Lower leg skin (tissue), 4 donors: ENCODE measurements at regions not wholly inside any gene's neighbourhood (a gene's known extent, or its start where the extent isn't known, plus 50 kb on each side); places are given as distances from the start of the nearest gene placed in this dataset.

Experiments
- DNase-seq, 2 donors: peaks; one replicate each; pipeline ENCODE4 v3.0.0-alpha.2; 2019; ENCODE audit warnings: low spot score in 2 of 2
- H3K4me3 ChIP-seq: fragments of 200-600 bp; sonication (generic); 2 replicates; pipeline ENCODE4 v1.5.1; 2017; ENCODE audit warnings: mild to moderate bottlenecking, low read depth; ENCODE audit not compliant: poor library complexity, severe bottlenecking
- POLR2A ChIP-seq, 2 donors: fragments of 450-650 bp; IDR thresholded peaks; one replicate each; pipeline ENCODE4 v1.6.1; 2016 to 2017; ENCODE audit warnings: antibody characterized with exemption in 2 of 2, mild to moderate bottlenecking in 1 of 2, moderate library complexity in 1 of 2
- WGBS, 2 donors: methylation state at CpG; one replicate each; pipeline ENCODE4 v1.1.5; 2018; 5-methylcytosine and 5-hydroxymethylcytosine counted together
- intact Hi-C: fragments of 100-400 bp; cut with DNase I; formaldehyde crosslinking; loops from one replicate; pipeline ENCODE4 v1.15.0; 2023; ENCODE audit warnings: low total_unique reads
- TF ChIP-seq, protein P1 (sequence below), 3 donors: fragments of 450-650 bp; IDR thresholded peaks; one replicate each; pipeline ENCODE4 v1.5.1; 2016; ENCODE audit warnings: antibody characterized with exemption in 3 of 3, mild to moderate bottlenecking in 3 of 3, moderate library complexity in 2 of 3

DNA sequence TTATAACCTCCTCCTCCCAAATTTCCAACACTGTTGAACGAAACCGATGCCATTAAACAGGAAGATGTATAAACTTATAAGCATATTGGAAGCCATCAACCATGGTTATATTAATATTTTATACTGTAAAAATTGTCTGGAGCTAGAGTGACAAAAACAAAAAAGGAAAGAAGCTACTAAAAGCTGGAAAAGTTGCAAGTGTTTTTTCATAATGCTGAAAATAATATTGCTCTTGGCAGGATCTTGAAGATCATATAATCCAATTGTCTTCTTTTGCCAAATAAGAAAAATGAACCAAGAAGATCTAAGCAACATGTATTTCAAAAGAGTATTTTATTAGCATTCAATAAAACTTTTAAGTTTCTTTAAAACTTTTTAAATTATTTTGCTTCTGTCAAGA is 268.9 kb upstream of the HSF2 start:
- no peak for DNase-seq
- intact Hi-C loops: no loop called here
- no peak overlapping the region for H3K4me3 ChIP-seq
- TF ChIP-seq, protein P1, sequence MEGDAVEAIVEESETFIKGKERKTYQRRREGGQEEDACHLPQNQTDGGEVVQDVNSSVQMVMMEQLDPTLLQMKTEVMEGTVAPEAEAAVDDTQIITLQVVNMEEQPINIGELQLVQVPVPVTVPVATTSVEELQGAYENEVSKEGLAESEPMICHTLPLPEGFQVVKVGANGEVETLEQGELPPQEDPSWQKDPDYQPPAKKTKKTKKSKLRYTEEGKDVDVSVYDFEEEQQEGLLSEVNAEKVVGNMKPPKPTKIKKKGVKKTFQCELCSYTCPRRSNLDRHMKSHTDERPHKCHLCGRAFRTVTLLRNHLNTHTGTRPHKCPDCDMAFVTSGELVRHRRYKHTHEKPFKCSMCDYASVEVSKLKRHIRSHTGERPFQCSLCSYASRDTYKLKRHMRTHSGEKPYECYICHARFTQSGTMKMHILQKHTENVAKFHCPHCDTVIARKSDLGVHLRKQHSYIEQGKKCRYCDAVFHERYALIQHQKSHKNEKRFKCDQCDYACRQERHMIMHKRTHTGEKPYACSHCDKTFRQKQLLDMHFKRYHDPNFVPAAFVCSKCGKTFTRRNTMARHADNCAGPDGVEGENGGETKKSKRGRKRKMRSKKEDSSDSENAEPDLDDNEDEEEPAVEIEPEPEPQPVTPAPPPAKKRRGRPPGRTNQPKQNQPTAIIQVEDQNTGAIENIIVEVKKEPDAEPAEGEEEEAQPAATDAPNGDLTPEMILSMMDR (IDR thresholded peaks at IDR 0.05): no peak
- TF ChIP-seq POLR2A (IDR thresholded peaks at IDR 0.05): no peak
- 65 to 77% methylated on average over 2 of the region's 2 CpGs for WGBS, 2 donors

DNA sequence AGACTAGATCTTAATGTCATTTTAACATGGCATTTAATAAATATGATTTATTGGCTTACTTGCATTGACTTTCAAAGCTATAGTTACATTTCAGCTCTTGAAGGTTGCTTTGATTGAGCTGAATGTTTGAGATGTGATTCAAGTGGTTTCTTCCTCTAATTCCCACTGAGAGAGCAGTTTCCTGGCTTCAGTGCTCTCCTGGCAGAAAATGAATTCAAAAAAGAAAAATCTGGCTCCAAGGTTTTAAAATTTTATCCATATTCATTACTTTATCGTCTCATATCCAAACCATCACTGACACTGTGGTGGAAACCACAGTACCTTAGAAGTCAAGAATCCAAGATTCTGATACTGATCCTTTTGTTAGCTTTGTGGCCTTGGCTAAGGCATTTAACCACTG is 263.1 kb upstream of the HSF2 start:
- intact Hi-C loops: no loop called here
- no peak for DNase-seq
- TF ChIP-seq, protein P1 (IDR thresholded peaks at IDR 0.05): no peak
- 35 to 41% methylated on average over 1 of the region's 1 CpG for WGBS, 2 donors
- H3K4me3 ChIP-seq: no peak overlapping the region

DNA sequence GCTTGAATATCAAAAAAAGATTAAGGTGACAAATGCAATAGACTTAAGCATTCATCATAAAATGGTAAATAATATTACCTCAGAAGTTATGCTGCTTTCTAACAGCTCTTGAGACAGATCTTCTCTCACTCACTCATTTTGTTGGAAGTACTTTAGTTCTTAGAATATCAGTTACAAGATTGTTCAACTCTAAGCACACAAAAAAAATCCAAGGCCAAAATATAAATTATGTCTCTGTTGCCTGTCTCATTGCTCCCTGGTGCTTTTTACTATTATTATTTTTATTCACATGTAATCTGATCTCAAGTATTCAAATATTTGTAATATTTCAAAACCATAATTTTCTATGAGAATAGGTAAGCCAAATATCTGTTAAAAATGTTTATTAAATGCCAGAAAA is 259.4 kb upstream of the HSF2 start:
- intact Hi-C loops: no loop called here
- DNase-seq: no peak
- H3K4me3 ChIP-seq: no peak overlapping the region
- TF ChIP-seq, protein P1 (IDR thresholded peaks at IDR 0.05): no peak
- no peak for TF ChIP-seq POLR2A (IDR thresholded peaks at IDR 0.05)

DNA sequence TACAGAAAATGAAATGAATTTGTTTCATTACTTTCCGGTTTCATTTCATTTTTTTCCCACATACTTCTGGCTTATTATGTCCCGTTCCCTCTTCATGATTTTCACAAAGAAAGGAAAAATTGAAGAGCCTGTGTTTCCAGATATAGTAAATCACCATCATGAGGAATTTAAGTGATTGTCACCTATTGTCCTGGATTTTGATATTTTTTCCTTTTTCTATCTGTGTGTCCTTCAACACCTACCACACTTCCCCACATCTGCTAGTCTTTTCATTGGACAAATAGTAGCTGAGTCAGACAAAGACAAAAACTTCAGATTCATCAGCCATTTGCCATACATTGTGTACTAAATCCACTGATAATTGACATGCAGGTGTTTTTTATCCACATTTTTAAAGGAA is 258.2 kb upstream of the HSF2 start:
- TF ChIP-seq, protein P1 (IDR thresholded peaks at IDR 0.05): no peak
- no peak for TF ChIP-seq POLR2A (IDR thresholded peaks at IDR 0.05)
- 84% methylated on average over 2 of the region's 2 CpGs for WGBS, 2 donors
- intact Hi-C loops: no loop called here
- H3K4me3 ChIP-seq: no peak overlapping the region
- DNase-seq: no peak

DNA sequence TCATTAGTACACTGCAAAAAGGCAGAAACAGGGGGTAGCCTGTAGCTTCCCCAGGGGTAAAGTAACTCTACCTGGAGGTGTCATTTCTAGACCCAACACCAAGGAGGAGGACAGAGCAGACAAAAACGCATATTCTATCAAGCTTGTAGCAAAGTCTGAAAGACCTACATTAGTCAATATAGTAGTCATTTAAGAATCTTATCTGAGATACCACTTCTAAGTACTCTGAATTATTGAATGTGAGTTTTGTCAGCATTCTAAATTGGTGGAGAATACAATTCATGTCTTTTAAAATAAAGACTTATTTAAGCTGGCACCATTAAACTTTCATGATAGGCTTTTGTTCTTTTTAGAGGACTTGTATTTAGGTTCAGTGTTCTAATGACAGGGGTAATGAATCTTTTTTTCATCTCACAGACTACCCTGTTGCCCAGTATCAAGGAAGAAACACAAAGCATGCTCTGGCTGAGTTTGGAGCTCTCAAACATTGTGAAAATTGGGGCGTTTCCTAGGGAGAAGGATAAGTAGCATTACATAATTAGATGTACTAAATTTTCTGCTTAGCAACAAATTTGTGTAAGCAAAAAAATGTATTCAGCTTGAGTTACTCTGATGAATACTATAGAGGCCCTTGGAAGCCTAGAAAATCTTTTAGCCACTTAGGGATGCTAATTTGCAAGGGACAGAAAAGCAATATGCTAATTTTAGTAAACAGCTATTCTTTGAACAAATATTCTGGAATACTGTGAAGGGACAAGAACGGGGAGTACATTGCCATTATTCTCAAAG is 255.4 kb upstream of the HSF2 start:
- no peak for DNase-seq
- intact Hi-C loops: no loop called here
- H3K4me3 ChIP-seq: no peak overlapping the region
- 67 to 71% methylated on average over 3 of the region's 3 CpGs for WGBS, 2 donors
- TF ChIP-seq, protein P1 (IDR thresholded peaks at IDR 0.05): no peak
- no peak for TF ChIP-seq POLR2A (IDR thresholded peaks at IDR 0.05)

DNA sequence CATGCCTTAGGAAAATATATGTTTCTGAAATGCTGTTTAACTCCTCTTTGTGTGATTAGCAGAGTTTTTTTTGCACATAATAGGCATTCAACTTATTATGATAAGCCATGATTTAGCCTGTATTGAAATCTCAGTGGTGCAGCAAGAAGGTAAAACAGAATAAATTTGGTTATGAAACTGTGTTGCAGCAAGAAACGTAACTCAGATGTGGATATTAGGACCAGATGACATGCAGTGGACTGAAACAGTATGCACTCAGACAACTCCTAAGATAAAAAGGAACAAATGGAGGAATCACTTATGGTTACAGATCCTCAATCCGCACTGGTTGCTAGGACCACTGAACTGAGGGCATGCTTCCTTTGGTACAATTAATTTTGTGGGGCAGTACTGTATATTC is 254.2 kb upstream of the HSF2 start:
- WGBS, 2 donors: 72 to 77% methylated on average over 2 of the region's 2 CpGs
- DNase-seq: no peak
- H3K4me3 ChIP-seq: no peak overlapping the region
- no peak for TF ChIP-seq POLR2A (IDR thresholded peaks at IDR 0.05)
- TF ChIP-seq, protein P1 (IDR thresholded peaks at IDR 0.05): no peak
- intact Hi-C loops: no loop called here
